ENCODE measurements at regions not wholly inside any gene's neighbourhood (a gene's known extent, or its start where the extent isn't known, plus 50 kb on each side); places are given as distances from the start of the nearest gene placed in this dataset.
"Not testable (repeated sequence)": the region's sequence is repeated elsewhere in the genome, so short reads cannot be mapped to it uniquely, and the experiment has no call there.

- DNase-seq, result no peak
Observed at GRCh38 chr2:129796801-129797488, 182.5 kb upstream of the RAB6C start.

DNA sequence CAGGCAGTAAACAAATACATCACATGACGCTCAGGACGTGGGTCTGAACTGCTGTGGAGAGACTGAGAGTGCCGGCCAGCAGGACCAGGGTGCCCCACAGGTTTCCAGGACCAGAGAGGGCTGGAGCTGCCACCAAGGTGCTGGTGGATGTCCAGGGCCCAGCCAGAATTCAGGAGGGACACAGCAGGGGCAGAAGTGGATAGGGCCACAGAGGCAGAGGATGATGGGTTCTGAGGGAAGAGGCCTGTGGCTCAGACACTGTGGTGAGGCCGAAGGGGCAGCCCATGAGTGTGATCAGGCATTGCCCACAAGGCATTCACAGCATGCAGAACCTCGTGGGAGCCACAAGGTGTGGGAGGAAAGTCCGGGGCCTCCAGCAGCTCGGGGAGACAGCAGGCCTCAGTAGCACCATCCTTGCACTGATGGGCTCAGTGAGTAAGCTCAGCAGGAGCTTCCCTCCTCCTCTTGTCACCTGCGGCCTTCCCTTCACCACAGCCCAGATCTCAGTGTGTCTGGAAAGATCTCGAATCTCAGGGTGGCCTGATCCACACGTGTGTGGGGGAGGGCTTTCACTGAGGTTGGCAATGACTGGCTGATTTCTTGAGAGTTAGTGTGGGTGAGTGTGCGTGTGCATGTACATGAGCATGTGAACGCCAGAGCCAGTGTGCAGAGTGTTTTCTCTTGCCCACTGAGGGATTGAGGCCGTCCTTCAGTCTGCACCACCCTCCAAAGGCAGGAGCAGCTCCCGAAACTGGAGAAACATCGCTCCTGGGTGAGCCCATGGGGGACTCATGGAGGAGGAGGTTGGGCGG, 181.8 kb upstream of the RAB6C start:
- DNase-seq, result no peak

- no peak for DNase-seq
Observed at GRCh38 chr2:129798301-129798581, 181.2 kb upstream of the RAB6C start.

- DNase-seq, result no peak
Observed at GRCh38 chr2:129798626-129799025, 180.8 kb upstream of the RAB6C start.

DNA sequence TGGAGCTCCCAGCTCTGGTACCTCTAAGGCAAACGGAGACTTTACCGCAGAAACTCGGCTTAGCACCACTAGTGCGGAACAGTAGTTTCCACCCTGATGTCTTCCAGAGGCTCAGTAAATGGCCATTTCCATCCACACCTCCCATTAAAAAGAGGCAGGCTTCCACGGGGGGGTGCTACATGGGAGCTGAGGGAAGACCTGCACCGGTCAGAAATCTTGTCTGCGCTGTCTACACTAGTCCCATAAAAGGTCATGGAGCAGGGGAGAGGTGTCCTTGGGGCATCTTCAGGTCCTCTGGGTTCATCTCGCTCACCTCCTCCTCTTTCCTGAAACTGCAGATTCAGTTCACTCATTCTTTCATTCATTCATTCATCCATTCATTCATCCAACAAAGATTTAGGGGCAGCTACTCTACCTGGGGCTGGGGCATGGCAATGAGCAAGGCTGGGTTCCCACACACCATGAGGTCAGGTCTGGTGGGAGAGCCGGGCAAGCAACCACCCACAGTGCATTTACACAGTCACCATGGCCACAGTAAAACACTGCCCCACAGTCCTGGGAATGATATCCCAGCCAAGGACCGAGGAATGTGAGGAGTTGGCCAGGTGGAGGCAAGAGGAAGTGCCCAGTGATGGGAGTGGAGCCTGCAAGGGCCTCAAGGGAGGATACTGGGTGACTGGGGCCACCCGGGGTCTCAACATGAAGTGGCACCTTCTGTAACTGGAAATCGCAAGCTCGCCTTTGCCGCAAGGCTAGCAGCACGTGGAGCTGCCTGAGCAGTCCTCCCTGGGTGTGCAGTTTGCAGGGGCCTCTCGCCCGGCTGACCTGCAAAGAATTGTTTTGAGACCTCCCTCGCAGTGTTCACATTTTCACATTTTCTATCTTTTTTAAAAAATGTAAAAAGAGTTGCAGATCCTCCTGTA, 180.2 kb upstream of the RAB6C start:
- no peak for DNase-seq

DNA sequence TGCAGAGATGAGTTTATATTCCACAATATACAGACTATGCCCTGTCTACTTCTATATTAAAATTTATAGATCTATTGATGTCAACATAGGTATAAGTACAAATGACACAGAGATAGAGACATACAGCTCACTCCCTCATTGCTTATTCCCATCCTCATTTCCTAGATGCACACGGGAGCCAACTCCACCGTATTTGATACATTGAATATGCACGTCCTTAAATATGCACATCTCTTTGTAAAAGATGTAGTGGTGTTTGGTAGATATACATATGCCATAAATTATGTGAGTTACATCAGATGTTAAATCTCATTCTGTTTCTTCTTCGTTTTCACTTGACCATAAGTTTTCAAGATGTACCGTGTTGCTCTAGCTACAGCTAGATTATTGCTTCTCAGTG, 179.2 kb upstream of the RAB6C start:
- DNase-seq, result no peak

DNA sequence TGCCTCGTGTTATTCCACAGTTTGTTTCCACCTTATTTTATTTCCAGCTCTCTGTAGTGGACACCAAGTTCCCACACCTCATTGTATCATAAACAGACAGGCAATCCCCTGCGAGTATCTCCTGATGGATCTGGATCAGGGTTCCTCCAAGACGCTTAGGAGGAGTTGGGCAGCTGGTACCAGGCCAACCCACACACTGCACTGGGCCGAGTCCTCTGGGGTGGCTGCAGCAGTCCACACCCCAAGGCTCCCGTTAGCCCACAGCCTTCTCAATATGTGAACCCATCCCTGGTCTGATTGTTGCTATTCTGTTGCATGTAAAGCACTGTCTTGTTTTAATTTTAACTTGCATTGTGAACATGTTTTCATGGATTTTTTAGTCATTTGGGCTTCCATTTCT, 178.8 kb upstream of the RAB6C start:
- no peak for DNase-seq

- DNase-seq, result no peak
Observed at GRCh38 chr2:129801575-129801974, 177.9 kb upstream of the RAB6C start.

DNA sequence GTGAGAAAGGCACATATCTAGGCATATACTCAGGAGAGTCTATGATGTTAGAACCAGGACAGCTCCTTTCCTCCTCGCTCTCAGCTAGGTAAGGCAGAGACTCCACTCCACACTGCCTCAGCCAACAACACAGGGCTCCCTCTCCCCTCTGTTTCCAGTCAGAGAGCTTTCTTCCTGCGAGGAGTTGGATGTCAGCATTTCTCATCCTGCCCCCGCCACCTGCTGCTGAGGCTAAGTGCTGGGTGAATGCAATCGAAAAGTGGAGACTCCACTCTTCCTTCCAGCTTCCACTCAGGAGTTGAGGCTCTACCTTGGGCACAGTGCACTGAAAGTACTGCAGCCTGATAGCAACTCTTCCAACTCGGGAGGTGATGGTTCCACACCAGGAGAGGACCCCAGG, 177.2 kb upstream of the RAB6C start:
- DNase-seq, result no peak

DNA sequence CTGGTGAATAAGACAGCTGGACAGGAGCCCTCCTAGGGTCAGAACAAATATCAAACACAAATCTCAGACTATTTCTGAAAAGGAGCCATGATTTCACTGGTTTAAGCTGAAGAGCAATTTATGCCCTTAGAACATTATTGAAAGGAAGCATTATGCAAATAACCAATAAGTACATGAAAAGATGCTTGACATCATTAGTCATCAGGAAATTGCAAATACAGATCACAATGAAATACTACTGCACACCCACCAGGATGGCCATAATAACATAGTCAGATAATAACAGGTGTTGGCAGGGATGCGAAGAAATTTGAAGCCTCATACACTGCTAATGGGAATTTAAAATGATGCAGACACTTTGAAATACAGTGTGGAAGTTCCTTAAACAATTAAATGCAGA, 176.4 kb upstream of the RAB6C start:
- DNase-seq, result no peak

DNA sequence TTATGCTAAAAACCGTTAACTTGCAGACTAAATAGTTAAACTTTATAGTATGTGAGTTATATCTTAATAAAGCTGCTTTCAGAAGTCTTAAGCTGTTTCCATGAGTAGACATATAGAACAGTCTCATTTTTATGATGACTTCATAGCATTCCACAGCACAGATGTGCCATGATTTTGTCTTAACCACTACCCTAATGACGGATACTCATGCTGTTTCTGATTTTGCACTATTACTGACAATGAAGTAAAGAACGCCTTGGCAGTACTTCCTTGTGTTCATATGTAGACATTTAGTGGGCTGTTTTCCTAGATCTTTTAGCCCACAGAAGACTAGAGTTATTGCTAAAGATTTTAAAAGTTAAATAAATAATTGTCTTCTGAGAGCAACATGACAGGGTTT, 175.6 kb upstream of the RAB6C start:
- no peak for DNase-seq

GRCh38 chr2:129805899-129806298, 173.6 kb upstream of the RAB6C start:
- DNase-seq, result no peak

DNA sequence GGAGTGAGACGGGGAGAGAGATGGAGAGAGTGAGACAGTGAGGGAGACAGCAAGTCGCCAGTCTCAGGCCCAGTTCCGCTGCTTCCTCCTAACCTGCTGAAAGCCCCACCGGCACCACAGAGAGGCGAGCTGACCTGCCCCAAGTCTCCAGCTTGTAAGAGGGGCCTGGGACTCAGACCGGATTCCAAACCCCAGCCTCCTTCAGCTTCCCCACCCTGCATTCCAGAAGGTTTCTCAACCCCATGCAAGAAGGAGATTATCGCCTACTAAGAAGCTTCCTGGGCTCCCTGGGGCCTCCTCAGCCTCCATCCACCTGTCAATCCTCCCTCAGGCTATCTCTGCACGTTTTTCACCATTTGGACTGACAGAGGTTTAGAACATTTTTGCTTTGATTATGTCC, 173.1 kb upstream of the RAB6C start:
- no peak for DNase-seq

DNA sequence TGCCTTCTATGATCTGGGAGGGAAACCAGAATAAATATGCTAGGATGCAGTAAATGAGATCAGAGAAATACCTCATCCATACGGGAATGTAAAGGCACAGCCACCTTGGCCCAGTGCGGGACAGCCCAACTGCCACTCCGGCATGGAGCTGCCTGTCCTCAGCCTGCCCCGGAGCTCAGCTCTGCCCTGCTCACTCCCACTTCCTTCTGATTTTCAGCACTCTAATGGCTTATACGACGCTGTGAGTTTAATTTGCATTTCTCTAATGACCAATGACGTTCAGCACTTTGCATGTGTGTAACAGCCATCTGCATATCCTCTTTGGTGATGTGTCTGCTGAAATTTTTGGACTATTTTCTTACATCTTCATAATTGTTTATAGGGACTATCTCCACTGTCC, 172.5 kb upstream of the RAB6C start:
- no peak for DNase-seq

GRCh38 chr2:129807642-129808338, 171.7 kb upstream of the RAB6C start:
- not testable (repeated sequence) for DNase-seq

DNA sequence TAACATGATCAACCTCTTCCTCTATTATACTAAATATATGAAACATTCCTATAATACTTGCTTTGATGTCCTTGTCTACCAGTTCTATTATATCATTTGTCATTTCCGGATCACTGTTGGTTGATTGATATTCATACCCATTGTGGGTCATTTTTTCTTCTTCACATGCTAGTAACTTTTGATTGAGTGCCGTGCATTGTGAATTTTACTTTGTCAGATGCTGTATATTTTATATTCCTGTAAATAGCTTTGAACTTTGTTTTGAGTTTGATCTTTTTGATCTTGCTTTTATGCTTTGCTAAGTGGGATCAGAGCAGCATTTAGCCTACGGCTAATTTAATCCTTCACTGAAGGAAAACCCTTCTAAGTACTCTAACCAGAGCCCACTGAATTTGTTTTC, 168.9 kb upstream of the RAB6C start:
- no peak for DNase-seq

DNA sequence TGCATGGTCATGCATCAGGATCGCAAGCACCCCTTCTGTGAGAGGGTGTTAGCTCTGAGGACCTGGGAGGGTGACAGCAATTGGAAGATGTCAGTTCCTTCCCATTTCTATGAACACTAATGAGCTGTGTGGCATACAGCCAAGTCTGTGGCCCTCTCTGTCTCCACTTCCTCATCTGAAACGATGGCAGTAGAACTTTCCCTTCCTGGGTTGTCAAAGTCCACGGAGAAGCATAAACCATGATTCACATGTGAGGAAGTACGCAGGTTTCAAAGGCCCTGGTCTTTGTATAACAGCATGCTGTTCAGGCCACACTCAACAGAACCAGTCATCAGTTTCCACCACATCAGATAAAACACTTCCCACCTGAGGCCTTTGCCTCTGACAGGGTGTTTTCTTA, 167.4 kb upstream of the RAB6C start:
- DNase-seq, result peak; percentile 51

DNA sequence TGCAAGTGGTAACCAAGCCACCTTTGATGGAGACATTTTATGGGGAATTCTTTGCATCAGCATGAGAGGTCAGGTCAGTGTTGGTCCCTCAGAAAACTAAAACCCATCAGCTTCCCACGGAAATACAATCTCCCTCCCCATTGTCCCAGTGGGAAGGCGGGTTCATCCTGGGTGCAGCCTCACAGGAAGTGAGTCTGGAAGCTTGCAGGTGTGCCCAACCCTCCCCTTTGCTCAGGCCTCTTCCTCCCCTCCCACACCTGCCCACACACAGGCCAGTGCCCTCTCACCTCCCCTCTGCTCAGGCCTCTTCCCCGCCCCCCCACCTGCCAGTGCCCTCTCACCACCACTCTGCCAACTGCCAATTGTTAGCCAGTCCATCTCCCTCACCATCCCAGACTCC, 166.8 kb upstream of the RAB6C start:
- DNase-seq, result no peak

GRCh38 chr2:129813404-129813803, 166.1 kb upstream of the RAB6C start:
- no peak for DNase-seq

GRCh38 chr2:129816813-129817574, 162.5 kb upstream of the RAB6C start:
- no peak for DNase-seq

DNA sequence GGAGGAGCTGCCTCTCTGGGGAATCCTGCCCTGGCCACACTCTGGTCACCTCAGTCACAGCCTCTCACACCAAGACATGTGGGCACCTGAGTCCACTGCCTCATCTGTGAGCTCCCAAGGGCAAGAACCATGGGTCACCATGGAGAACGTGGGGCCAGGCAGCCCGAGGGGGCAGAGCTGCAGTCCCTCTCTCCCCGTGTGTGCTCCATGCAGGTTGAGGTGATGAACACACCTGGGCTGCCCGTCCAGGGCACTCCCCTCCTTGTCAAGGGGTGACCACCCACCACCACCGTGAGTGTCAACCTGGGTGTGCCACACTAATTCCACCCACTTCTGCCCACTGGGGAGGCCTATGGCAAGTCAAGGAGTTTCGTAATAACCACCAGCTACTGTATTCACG, 159.6 kb upstream of the RAB6C start:
- no peak for DNase-seq

GRCh38 chr2:129820908-129821307, 158.6 kb upstream of the RAB6C start:
- no peak for DNase-seq
